ENCODE measurements at regions not wholly inside any gene's neighbourhood (a gene's known extent, or its start where the extent isn't known, plus 50 kb on each side); places are given as distances from the start of the nearest gene placed in this dataset.

GRCh38 chr18:41043876-41044275, 911.2 kb upstream of the PIK3C3 start:
- no TSS peak for BruUV-seq (replicated peaks)
- H3K9me3 ChIP-seq (ENCODE audit: low read length) = no peaks in the 10 kb centered on the region
- H3K9me2 ChIP-seq (ENCODE audit: insufficient read depth, low read length) = no peaks in the 10 kb centered on the region
- intact Hi-C loops (cut with micrococcal nuclease; ENCODE audit: unreplicated experiment) = no loop called here
- no peaks in the 10 kb centered on the region for H3K79me2 ChIP-seq (ENCODE audit: insufficient read depth, low read depth, low read length)
- H3K36me3 ChIP-seq (ENCODE audit: insufficient read depth, low read length) = no peaks in the 10 kb centered on the region
- no peak overlapping the region for H3K4me2 ChIP-seq (ENCODE audit: low read length)
- H3K27ac ChIP-seq (ENCODE audit: low read depth, low read length, poor library complexity, severe bottlenecking) = no peak overlapping the region
- DNase-seq (ENCODE audit: low spot score) = no peak
- H4K20me1 ChIP-seq (ENCODE audit: insufficient read depth, low read length) = no peaks in the 10 kb centered on the region
- POLR2A ChIA-PET = no interaction called here
- H2AFZ ChIP-seq (ENCODE audit: low read length) = no peak overlapping the region
- no peak overlapping the region for H3K4me3 ChIP-seq (ENCODE audit: low read depth, low read length, poor library complexity, severe bottlenecking)
- CTCF ChIA-PET (ENCODE audit: unreplicated experiment) = no interaction called here
- no peaks in the 10 kb centered on the region for H3K4me1 ChIP-seq (ENCODE audit: insufficient read depth, low read length, poor library complexity, severe bottlenecking)
- no peak for TF ChIP-seq CTCF (conservative IDR thresholded peaks at IDR 0.05; ENCODE audit: low read length)

GRCh38 chr18:41042866-41043265, 912.2 kb upstream of the PIK3C3 start:
- Histone ChIP-seq H3K27ac (ENCODE audit: low read depth, low read length, poor library complexity, severe bottlenecking) (no peak overlapping the region), H4K20me1 (ENCODE audit: insufficient read depth, low read length) (no peaks in the 10 kb centered on the region), H3K4me3 (ENCODE audit: low read depth, low read length, poor library complexity, severe bottlenecking) (no peak overlapping the region), H2AFZ (ENCODE audit: low read length) (no peak overlapping the region), H3K9me2 (ENCODE audit: insufficient read depth, low read length) (no peaks in the 10 kb centered on the region), H3K4me2 (ENCODE audit: low read length) (no peak overlapping the region), H3K9me3 (ENCODE audit: low read length) (no peaks in the 10 kb centered on the region), H3K79me2 (ENCODE audit: insufficient read depth, low read depth, low read length) (no peaks in the 10 kb centered on the region), H3K36me3 (ENCODE audit: insufficient read depth, low read length) (no peaks in the 10 kb centered on the region), H3K4me1 (ENCODE audit: insufficient read depth, low read length, poor library complexity, severe bottlenecking) (no peaks in the 10 kb centered on the region)
- BruUV-seq (replicated peaks) = no TSS peak
- intact Hi-C loops (cut with micrococcal nuclease; ENCODE audit: unreplicated experiment) = no loop called here
- DNase-seq (ENCODE audit: low spot score) = no peak
- ChIA-PET CTCF (ENCODE audit: unreplicated experiment) (no interaction called here), POLR2A (no interaction called here)
- no peak for TF ChIP-seq CTCF (conservative IDR thresholded peaks at IDR 0.05; ENCODE audit: low read length)
- no peak for TF ChIP-seq EZH2phosphoT487 (IDR thresholded peaks at IDR 0.05; ENCODE audit: borderline replicate concordance, low read depth, low read length)

GRCh38 chr18:41038071-41038470, 917.0 kb upstream of the PIK3C3 start:
- H3K9me2 ChIP-seq (ENCODE audit: insufficient read depth, low read length) = no peaks in the 10 kb centered on the region
- no peak overlapping the region for H2AFZ ChIP-seq (ENCODE audit: low read length)
- no peaks in the 10 kb centered on the region for H3K36me3 ChIP-seq (ENCODE audit: insufficient read depth, low read length)
- no peak overlapping the region for H3K27ac ChIP-seq (ENCODE audit: low read depth, low read length, poor library complexity, severe bottlenecking)
- H4K20me1 ChIP-seq (ENCODE audit: insufficient read depth, low read length) = no peaks in the 10 kb centered on the region
- no peak for DNase-seq (ENCODE audit: low spot score)
- H3K4me1 ChIP-seq (ENCODE audit: insufficient read depth, low read length, poor library complexity, severe bottlenecking) = no peaks in the 10 kb centered on the region
- H3K79me2 ChIP-seq (ENCODE audit: insufficient read depth, low read depth, low read length) = no peaks in the 10 kb centered on the region
- no peak overlapping the region for H3K4me3 ChIP-seq (ENCODE audit: low read depth, low read length, poor library complexity, severe bottlenecking)
- H3K4me2 ChIP-seq (ENCODE audit: low read length) = no peak overlapping the region
- CTCF ChIA-PET (ENCODE audit: unreplicated experiment) = no interaction called here
- no TSS peak for BruUV-seq (replicated peaks)
- no peaks in the 10 kb centered on the region for H3K9me3 ChIP-seq (ENCODE audit: low read length)
- intact Hi-C loops (cut with micrococcal nuclease; ENCODE audit: unreplicated experiment) = no loop called here
- POLR2A ChIA-PET = no interaction called here
- TF ChIP-seq CTCF (conservative IDR thresholded peaks at IDR 0.05; ENCODE audit: low read length) = no peak
- no peak for TF ChIP-seq EZH2phosphoT487 (IDR thresholded peaks at IDR 0.05; ENCODE audit: borderline replicate concordance, low read depth, low read length)
